HUES6 (cell line): ENCODE measurements at regions not wholly inside any gene's neighbourhood (a gene's known extent, or its start where the extent isn't known, plus 50 kb on each side); places are given as distances from the start of the nearest gene placed in this dataset.

Experiments used
- H3K27ac ChIP-seq: 2 replicates; pipeline ENCODE4 v1.7.0; 2013; ENCODE audit warnings: low read depth, mild to moderate bottlenecking, low read length, inconsistent platforms
- H3K27me3 ChIP-seq: 2 replicates; pipeline ENCODE4 v1.6.1; 2013; ENCODE audit warnings: low read length; ENCODE audit not compliant: control insufficient read depth, insufficient read depth
- H3K36me3 ChIP-seq: 2 replicates; pipeline ENCODE4 v1.6.1; 2013; ENCODE audit warnings: low read length; ENCODE audit not compliant: control insufficient read depth, insufficient read depth
- H3K4me1 ChIP-seq: 2 replicates; pipeline ENCODE4 v1.6.1; 2013; ENCODE audit warnings: low read length; ENCODE audit not compliant: control insufficient read depth, insufficient read depth
- H3K4me3 ChIP-seq: 2 replicates; pipeline ENCODE4 v1.5.1; 2013; ENCODE audit warnings: low read depth, low read length
- H3K9ac ChIP-seq: one replicate; pipeline ENCODE4 v1.6.1; 2013; ENCODE audit warnings: mild to moderate bottlenecking, low read length
- H3K9me3 ChIP-seq: 2 replicates; pipeline ENCODE4 v1.6.1; 2013; ENCODE audit warnings: low read depth, low read length; ENCODE audit not compliant: control insufficient read depth, insufficient read depth

DNA sequence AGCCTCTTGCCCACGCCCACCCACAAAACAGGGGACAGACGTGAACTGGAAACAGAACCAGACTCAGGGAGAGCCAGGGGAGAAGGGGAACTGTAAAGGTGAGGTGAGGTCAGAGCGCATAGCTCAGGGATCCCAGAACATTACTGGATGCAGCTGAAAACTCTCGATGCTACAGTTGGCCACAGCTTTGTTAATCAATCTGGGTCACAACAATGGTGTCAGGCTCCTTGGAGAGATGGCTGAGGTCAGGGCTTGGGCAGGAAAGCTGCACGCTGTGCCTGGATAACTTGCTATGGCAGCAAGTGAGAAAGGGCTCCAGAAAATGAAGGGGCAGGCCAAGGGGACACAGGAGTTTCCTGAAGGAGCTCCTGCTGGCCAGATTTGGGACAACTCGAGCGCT lies 263.3 kb downstream of the TFCP2L1 start:
- H3K9ac ChIP-seq, result no peak overlapping the region
- H3K36me3 ChIP-seq, result no peaks in the 10 kb centered on the region
- peaks cover 13% of the 10 kb centered on the region for H3K4me1 ChIP-seq
- peaks cover 7% of the 10 kb centered on the region for H3K27me3 ChIP-seq
- H3K4me3 ChIP-seq, result no peak overlapping the region
- no peak overlapping the region for H3K27ac ChIP-seq
- peaks cover 6% of the 10 kb centered on the region for H3K9me3 ChIP-seq

DNA sequence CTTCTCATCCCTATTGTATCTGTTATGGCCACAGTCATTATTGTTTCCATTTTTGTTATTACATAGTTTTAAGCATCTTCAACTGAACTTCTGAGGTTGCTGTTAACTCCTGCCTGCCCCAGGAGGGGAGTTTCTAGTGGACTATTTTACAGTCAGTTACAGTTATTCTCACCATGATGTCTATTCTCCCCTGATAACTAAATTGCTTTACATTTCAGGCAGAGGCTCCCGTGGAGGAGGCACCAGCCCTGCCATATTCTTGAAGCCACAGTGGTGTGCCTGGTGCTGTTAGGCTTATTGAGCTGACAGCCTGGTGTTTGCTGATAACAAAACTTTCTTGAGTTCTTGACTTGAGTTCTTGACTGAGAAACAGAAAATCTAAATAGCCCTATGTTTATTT lies 256.4 kb downstream of the TFCP2L1 start:
- Histone ChIP-seq H3K4me1 (no peaks in the 10 kb centered on the region), H3K27ac (no peak overlapping the region), H3K27me3 (peaks cover 44% of the 10 kb centered on the region), H3K36me3 (no peaks in the 10 kb centered on the region), H3K9ac (no peak overlapping the region), H3K9me3 (peaks cover 6% of the 10 kb centered on the region), H3K4me3 (no peak overlapping the region)

DNA sequence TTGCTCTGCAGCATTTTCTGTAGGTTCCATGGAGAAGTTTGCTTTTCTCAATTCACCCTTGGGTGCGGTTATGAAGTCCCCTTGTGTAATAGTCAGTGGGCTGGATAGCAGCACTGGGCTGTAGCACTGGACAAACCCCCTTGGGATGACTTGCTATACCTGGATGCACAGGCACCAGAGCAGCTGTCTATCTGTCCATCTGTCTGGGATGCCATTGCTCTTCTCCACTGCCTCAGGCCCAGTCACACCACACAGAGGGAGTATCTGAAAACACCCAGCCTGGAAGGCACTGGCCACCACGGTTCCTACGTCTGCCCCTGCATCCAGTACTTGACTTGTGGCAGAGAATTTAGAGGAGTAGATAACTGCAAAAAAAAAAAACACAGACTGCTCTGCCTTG lies 254.5 kb downstream of the TFCP2L1 start:
- no peak overlapping the region for H3K27ac ChIP-seq
- H3K27me3 ChIP-seq, result peaks cover 49% of the 10 kb centered on the region
- no peaks in the 10 kb centered on the region for H3K36me3 ChIP-seq
- H3K9ac ChIP-seq, result no peak overlapping the region
- no peak overlapping the region for H3K4me3 ChIP-seq
- no peaks in the 10 kb centered on the region for H3K4me1 ChIP-seq
- H3K9me3 ChIP-seq, result no peaks in the 10 kb centered on the region

DNA sequence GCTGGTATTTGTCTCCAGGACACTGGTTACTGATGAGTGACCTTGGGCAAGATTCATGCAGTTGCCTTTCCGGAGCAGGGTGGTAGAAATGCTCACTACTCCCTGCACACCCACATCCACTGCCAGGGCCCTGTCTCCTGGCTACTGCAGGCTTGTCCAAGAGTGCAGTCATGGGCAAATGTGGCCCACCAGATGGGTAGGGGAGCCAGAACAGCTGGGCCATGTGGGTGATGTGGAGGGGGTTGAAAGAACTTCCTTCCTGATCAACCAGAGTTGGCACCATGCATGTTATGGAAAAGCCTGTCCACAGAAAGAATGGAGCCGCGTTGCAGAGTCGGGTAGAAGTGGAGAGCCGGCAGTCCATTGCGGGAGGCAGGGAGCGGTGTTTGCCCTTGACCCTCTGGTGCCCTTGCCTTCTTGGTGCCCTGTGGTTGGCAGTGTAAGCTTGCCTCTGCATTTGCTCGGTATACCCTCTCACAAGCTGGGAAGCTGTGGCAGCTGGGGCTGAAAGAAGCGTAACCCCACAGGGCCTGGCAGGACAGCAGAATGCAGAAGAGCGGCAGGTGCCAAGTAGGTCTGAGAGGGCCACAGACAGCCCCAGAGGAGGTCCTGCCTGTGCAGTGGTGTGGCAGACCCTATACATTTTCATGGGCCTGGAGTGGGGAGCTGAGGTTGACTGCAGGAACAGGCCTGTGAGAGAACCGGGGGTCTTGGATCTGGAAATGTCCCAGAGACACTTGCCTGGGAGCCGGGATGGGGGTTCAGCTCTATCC lies 253.2 kb downstream of the TFCP2L1 start:
- Histone ChIP-seq H3K27me3 (peaks cover 53% of the 10 kb centered on the region), H3K27ac (no peak overlapping the region), H3K9ac (no peak overlapping the region), H3K36me3 (no peaks in the 10 kb centered on the region), H3K9me3 (no peaks in the 10 kb centered on the region), H3K4me1 (no peaks in the 10 kb centered on the region), H3K4me3 (no peak overlapping the region)

DNA sequence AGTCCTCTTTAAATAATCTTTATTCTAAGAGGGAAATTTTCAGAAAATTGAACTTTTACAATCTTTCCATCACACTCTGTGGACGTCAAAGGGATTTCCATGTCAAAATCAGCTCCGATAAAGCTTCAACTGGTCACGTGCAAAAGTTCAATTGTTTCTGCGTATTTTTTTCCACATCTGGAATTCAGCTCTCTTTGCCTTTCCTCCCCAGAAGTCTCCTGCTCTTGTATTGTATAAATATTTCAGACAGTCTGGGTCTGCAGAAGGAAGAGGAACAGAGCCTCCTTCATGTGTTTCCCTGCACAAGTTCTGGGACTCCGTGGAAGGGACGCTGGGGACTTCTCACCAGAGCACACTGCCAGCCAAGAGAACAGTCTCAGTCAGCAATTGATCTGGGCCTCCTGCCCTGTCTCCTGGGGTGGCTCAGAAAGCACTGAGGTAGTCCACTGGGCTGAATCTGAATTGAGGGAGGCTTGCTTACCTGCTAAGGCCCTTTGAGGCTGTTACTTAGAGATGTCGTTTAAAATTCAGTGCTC lies 251.5 kb downstream of the TFCP2L1 start:
- Histone ChIP-seq H3K36me3 (no peaks in the 10 kb centered on the region), H3K4me3 (no peak overlapping the region), H3K9ac (no peak overlapping the region), H3K27me3 (peaks cover 50% of the 10 kb centered on the region), H3K4me1 (no peaks in the 10 kb centered on the region), H3K9me3 (no peaks in the 10 kb centered on the region), H3K27ac (no peak overlapping the region)

- H3K4me1 ChIP-seq, result peaks cover 4% of the 10 kb centered on the region; the same call in 1 of the 2 replicates
- no peak overlapping the region for H3K27ac ChIP-seq
- no peaks in the 10 kb centered on the region for H3K9me3 ChIP-seq
- peaks cover 44% of the 10 kb centered on the region for H3K27me3 ChIP-seq
- no peak overlapping the region for H3K4me3 ChIP-seq
- no peak overlapping the region for H3K9ac ChIP-seq
- H3K36me3 ChIP-seq, result no peaks in the 10 kb centered on the region
These were observed 250.5 kb downstream of the TFCP2L1 start for GRCh38 chr2:121034551-121034950.

DNA sequence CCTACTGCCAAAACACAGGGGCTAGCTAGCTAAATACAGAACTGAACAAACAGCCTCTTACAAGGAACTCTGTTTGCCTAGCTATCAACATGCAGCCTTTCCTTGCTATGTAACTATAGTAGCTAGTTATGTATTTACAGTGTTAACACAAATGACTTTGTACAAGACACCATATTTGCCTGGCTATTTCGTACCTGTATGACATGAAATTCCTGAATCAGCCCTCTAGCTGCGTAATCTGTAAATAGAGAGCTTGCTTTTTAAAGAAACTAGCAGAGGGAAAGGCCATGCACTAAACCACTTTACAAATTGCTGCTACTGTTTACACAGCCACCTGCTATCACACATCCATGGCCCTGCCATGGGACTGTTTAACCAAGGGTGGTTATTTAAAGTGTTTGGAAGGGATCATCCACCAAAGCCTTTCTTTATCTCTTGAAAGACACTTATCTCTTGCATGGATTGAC lies 248.7 kb downstream of the TFCP2L1 start:
- no peak overlapping the region for H3K27ac ChIP-seq
- H3K4me1 ChIP-seq, result peaks cover 4% of the 10 kb centered on the region; the same call in 1 of the 2 replicates
- no peaks in the 10 kb centered on the region for H3K36me3 ChIP-seq

GRCh38 chr2:121037480-121037879 lies 247.5 kb downstream of the TFCP2L1 start:
- Histone ChIP-seq H3K27me3 (peaks cover 29% of the 10 kb centered on the region), H3K9ac (no peak overlapping the region), H3K27ac (no peak overlapping the region), H3K36me3 (no peaks in the 10 kb centered on the region), H3K4me1 (peaks cover 4% of the 10 kb centered on the region; the same call in 1 of the 2 replicates), H3K9me3 (no peaks in the 10 kb centered on the region), H3K4me3 (no peak overlapping the region)

More for the DNA sequence above, 248.7 kb downstream of the TFCP2L1 start:
- no peaks in the 10 kb centered on the region for H3K9me3 ChIP-seq
- H3K4me3 ChIP-seq, result no peak overlapping the region
- H3K27me3 ChIP-seq, result peaks cover 33% of the 10 kb centered on the region
- no peak overlapping the region for H3K9ac ChIP-seq

- H3K27ac ChIP-seq, result no peak overlapping the region
- no peaks in the 10 kb centered on the region for H3K9me3 ChIP-seq
- H3K27me3 ChIP-seq, result peaks cover 23% of the 10 kb centered on the region
- H3K4me3 ChIP-seq, result no peak overlapping the region
- H3K4me1 ChIP-seq, result peaks cover 4% of the 10 kb centered on the region; the same call in 1 of the 2 replicates
- H3K9ac ChIP-seq, result no peak overlapping the region
- H3K36me3 ChIP-seq, result no peaks in the 10 kb centered on the region
These were observed 247.0 kb downstream of the TFCP2L1 start for GRCh38 chr2:121038031-121038430.

GRCh38 chr2:121038431-121038830 lies 246.6 kb downstream of the TFCP2L1 start:
- H3K36me3 ChIP-seq, result no peaks in the 10 kb centered on the region
- no peak overlapping the region for H3K9ac ChIP-seq
- H3K4me1 ChIP-seq, result peaks cover 4% of the 10 kb centered on the region; the same call in 1 of the 2 replicates
- H3K4me3 ChIP-seq, result no peak overlapping the region
- peaks cover 20% of the 10 kb centered on the region for H3K27me3 ChIP-seq
- no peaks in the 10 kb centered on the region for H3K9me3 ChIP-seq
- H3K27ac ChIP-seq, result no peak overlapping the region

DNA sequence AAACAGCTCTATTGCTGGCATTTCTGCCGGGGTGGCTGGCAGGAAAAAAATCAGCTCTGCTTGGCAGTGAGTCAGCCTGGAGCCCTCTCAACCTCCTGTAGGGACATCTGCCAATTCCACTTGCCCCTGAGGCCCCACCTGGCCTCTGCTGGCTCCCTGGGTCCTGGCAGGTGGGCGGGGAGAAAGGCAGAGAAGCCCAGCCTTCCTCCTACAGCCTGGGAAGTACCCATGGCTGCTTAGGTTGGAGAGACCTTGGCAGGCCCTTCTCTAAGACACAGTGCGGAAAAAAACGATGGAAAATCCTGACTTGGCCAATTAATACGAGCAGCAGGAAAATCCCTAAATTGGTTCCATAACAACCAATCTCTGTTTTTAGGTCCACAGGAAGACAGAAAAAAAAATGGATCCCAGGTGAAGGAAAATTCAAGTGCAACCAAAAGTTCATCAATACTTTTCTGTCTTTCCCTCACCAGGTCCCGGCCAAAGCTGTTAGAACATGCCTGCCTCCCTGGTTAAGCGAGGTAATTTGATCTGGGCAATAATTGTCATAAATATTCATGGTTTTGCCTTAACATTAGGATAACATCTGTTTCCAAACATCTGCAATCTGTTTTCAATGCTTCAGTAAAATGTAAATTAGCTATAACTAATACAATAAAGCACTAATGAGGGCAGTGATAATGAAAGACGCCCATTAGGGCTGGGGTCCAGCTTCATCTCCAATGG lies 245.9 kb downstream of the TFCP2L1 start:
- H3K4me1 ChIP-seq, result peaks cover 4% of the 10 kb centered on the region; the same call in 1 of the 2 replicates
- H3K4me3 ChIP-seq, result no peak overlapping the region
- no peaks in the 10 kb centered on the region for H3K36me3 ChIP-seq
- H3K9me3 ChIP-seq, result no peaks in the 10 kb centered on the region
- peaks cover 18% of the 10 kb centered on the region; the same call in 1 of the 2 replicates for H3K27me3 ChIP-seq
- H3K9ac ChIP-seq, result no peak overlapping the region
- no peak overlapping the region for H3K27ac ChIP-seq
